ENCODE measurements at regions not wholly inside any gene's neighbourhood (a gene's known extent, or its start where the extent isn't known, plus 50 kb on each side); places are given as distances from the start of the nearest gene placed in this dataset.

GRCh38 chrX:142149919-142150318, 55.2 kb downstream of the MAGEC2 start:
- no peak for DNase-seq

- DNase-seq: no peak
Measured at GRCh38 chrX:142134533-142134932, 70.6 kb downstream of the MAGEC2 start.

GRCh38 chrX:142096253-142096652, 108.8 kb downstream of the MAGEC2 start:
- no peak for DNase-seq

- DNase-seq: no peak
Measured at GRCh38 chrX:142095651-142096245, 109.3 kb downstream of the MAGEC2 start.

GRCh38 chrX:142089193-142089592, 115.9 kb downstream of the MAGEC2 start:
- DNase-seq: peak in 1 of 3 experiments; percentile 23

GRCh38 chrX:142084611-142085010, 120.5 kb downstream of the MAGEC2 start:
- no peak for DNase-seq

GRCh38 chrX:142076633-142077032, 128.5 kb downstream of the MAGEC2 start:
- DNase-seq: peak in 2 of 3 experiments; percentile 6 to 11

GRCh38 chrX:142068365-142068764, 136.7 kb downstream of the MAGEC2 start:
- DNase-seq: no peak

- no peak for DNase-seq
Measured at GRCh38 chrX:142060191-142060590, 144.9 kb downstream of the MAGEC2 start.

GRCh38 chrX:142054094-142054493, 150.4 kb downstream of the MAGEC1 start:
- DNase-seq: no peak

GRCh38 chrX:142052238-142052637, 148.5 kb downstream of the MAGEC1 start:
- DNase-seq: no peak

GRCh38 chrX:142043196-142043595, 139.5 kb downstream of the MAGEC1 start:
- no peak for DNase-seq

- no peak for DNase-seq
Measured at GRCh38 chrX:142040906-142041305, 137.2 kb downstream of the MAGEC1 start.

- DNase-seq: no peak
Measured at GRCh38 chrX:142036116-142036515, 132.4 kb downstream of the MAGEC1 start.

- DNase-seq: no peak
Measured at GRCh38 chrX:142005532-142005931, 101.8 kb downstream of the MAGEC1 start.

- no peak for DNase-seq
Measured at GRCh38 chrX:142002471-142002870, 98.8 kb downstream of the MAGEC1 start.

- DNase-seq: no peak
Measured at GRCh38 chrX:142001934-142002333, 98.2 kb downstream of the MAGEC1 start.

GRCh38 chrX:141989815-141990214, 86.1 kb downstream of the MAGEC1 start:
- no peak for DNase-seq

GRCh38 chrX:141989134-141989533, 85.4 kb downstream of the MAGEC1 start:
- DNase-seq: no peak

- no peak for DNase-seq
Measured at GRCh38 chrX:141982296-141982695, 78.6 kb downstream of the MAGEC1 start.

- no peak for DNase-seq
Measured at GRCh38 chrX:141975839-141976238, 72.1 kb downstream of the MAGEC1 start.

- no peak for DNase-seq
Measured at GRCh38 chrX:141969706-141970105, 66.0 kb downstream of the MAGEC1 start.

GRCh38 chrX:141960578-141960977, 56.9 kb downstream of the MAGEC1 start:
- no peak for DNase-seq

Data from NCI-H1417 (cell line).